HL-60 (cell line): ENCODE measurements at regions not wholly inside any gene's neighbourhood (a gene's known extent, or its start where the extent isn't known, plus 50 kb on each side); places are given as distances from the start of the nearest gene placed in this dataset.

Experiments
- POLR2AphosphoS5 ChIP-seq: IDR thresholded peaks from 2 replicates; pipeline ENCODE4 v1.6.1; 2012; ENCODE audit warnings: low read depth
- TF ChIP-seq, protein P1 (sequence below): IDR thresholded peaks from one replicate; pipeline ENCODE4 v1.5.1; 2011; ENCODE audit warnings: low read length, control low read depth, inconsistent platforms; ENCODE audit not compliant: insufficient read depth

DNA sequence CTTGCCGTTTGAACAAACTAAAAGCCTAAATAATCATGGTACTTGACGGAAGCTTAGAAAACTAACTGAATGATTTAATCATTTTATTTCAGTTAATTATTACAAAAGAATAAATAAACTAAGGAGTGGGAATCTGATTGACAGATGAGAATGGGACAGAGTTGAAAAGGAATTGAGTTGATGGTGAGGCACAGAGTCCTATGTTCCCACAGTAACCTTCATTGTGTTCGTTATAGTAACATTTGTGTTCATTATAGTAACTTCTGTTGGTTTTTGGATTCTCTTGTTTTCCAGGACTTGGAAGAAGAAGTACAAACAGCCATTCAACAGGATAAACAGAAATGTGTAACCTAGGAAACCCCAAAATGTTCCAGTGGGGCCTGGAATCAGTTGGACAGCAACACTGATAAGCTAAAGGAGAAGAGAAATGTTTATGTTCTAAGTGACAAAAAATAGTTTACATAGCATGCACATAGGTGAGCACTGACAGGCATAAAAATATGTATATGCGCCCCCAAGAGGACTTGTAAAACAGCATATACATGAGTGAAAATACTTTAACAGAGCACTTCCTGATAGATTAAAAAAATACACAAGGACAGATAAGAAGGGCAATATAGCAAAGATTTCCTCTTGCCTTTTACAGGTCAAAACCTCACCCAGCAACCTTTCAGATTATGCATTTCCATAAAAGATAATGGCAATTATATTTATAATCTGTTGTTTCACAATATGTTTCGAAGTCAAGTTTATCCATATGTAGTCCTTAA lies 218.6 kb upstream of the HTR2C start:
- no peak for TF ChIP-seq POLR2AphosphoS5
- TF ChIP-seq, protein P1, sequence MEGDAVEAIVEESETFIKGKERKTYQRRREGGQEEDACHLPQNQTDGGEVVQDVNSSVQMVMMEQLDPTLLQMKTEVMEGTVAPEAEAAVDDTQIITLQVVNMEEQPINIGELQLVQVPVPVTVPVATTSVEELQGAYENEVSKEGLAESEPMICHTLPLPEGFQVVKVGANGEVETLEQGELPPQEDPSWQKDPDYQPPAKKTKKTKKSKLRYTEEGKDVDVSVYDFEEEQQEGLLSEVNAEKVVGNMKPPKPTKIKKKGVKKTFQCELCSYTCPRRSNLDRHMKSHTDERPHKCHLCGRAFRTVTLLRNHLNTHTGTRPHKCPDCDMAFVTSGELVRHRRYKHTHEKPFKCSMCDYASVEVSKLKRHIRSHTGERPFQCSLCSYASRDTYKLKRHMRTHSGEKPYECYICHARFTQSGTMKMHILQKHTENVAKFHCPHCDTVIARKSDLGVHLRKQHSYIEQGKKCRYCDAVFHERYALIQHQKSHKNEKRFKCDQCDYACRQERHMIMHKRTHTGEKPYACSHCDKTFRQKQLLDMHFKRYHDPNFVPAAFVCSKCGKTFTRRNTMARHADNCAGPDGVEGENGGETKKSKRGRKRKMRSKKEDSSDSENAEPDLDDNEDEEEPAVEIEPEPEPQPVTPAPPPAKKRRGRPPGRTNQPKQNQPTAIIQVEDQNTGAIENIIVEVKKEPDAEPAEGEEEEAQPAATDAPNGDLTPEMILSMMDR = no peak
